ENCODE measurements at regions not wholly inside any gene's neighbourhood (a gene's known extent, or its start where the extent isn't known, plus 50 kb on each side); places are given as distances from the start of the nearest gene placed in this dataset.

DNA sequence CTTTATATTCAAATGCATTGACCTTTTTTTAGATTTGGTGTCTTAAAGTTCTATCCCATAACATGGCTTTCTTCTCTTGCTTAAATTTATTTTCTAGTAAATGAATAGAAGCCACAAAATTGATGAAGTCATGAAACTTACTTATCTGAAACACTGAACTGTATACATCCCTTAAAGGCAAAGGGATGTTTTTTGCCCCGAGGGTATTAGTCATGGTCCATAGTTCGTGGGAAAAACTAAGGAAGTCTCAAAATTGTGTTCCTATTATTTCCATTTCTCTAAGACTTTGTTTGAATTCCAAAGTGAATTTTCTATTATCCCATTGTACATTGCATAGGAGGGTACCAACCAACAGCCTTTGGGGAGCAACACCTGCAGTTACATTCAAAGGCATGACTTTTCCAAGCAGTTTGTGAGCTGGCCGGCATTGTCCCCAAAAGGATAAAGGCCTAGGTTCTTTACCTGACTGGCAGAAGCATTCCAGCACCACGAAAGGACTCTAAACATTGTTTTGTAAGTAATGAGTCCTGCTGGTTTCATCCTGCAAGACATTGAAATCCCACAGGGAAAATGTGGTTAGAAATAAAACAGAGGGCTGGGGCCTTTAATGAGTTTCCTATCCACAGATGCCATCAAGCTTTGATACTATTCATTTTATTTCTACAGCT lies 473.5 kb downstream of the PRKD1 start:
- TF ChIP-seq POLR2A (IDR thresholded peaks at IDR 0.05; ENCODE audit: control extremely low read depth in 1 of 2, low read depth in 2 of 2, low read length in 2 of 2) (no peak), CEBPB (IDR thresholded peaks at IDR 0.05; ENCODE audit: low read depth, low read length) (no peak), TAF1 (IDR thresholded peaks at IDR 0.05; ENCODE audit: low read depth, low read length) (no peak), RAD21 (IDR thresholded peaks at IDR 0.05 in 1 of 2, conservative IDR thresholded peaks at IDR 0.05 in 1 of 2; ENCODE audit: low read depth in 2 of 2, low read length in 2 of 2) (no peak), EP300 (IDR thresholded peaks at IDR 0.05; ENCODE audit: borderline replicate concordance in 1 of 2, low read depth in 2 of 2, low read length in 2 of 2) (no peak), KDM5A (IDR thresholded peaks at IDR 0.05; ENCODE audit: low read length) (no peak), CHD2 (IDR thresholded peaks at IDR 0.05; ENCODE audit: low read length) (no peak), POLR2AphosphoS5 (IDR thresholded peaks at IDR 0.05; ENCODE audit: low read depth, low read length) (no peak)
- TF ChIP-seq, protein P1, sequence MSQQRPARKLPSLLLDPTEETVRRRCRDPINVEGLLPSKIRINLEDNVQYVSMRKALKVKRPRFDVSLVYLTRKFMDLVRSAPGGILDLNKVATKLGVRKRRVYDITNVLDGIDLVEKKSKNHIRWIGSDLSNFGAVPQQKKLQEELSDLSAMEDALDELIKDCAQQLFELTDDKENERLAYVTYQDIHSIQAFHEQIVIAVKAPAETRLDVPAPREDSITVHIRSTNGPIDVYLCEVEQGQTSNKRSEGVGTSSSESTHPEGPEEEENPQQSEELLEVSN (IDR thresholded peaks at IDR 0.05): no peak
- TF ChIP-seq, protein P2, sequence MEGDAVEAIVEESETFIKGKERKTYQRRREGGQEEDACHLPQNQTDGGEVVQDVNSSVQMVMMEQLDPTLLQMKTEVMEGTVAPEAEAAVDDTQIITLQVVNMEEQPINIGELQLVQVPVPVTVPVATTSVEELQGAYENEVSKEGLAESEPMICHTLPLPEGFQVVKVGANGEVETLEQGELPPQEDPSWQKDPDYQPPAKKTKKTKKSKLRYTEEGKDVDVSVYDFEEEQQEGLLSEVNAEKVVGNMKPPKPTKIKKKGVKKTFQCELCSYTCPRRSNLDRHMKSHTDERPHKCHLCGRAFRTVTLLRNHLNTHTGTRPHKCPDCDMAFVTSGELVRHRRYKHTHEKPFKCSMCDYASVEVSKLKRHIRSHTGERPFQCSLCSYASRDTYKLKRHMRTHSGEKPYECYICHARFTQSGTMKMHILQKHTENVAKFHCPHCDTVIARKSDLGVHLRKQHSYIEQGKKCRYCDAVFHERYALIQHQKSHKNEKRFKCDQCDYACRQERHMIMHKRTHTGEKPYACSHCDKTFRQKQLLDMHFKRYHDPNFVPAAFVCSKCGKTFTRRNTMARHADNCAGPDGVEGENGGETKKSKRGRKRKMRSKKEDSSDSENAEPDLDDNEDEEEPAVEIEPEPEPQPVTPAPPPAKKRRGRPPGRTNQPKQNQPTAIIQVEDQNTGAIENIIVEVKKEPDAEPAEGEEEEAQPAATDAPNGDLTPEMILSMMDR (IDR thresholded peaks at IDR 0.05; ENCODE audit: control extremely low read depth in 1 of 3, insufficient read depth in 1 of 3, low read depth in 1 of 3, low read length in 3 of 3): no peak
- TF ChIP-seq, protein P3, sequence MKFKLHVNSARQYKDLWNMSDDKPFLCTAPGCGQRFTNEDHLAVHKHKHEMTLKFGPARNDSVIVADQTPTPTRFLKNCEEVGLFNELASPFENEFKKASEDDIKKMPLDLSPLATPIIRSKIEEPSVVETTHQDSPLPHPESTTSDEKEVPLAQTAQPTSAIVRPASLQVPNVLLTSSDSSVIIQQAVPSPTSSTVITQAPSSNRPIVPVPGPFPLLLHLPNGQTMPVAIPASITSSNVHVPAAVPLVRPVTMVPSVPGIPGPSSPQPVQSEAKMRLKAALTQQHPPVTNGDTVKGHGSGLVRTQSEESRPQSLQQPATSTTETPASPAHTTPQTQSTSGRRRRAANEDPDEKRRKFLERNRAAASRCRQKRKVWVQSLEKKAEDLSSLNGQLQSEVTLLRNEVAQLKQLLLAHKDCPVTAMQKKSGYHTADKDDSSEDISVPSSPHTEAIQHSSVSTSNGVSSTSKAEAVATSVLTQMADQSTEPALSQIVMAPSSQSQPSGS (IDR thresholded peaks at IDR 0.05; ENCODE audit: low read length): no peak
